Progenitor cell of endocrine pancreas (in vitro differentiated cells): ENCODE measurements at regions not wholly inside any gene's neighbourhood (a gene's known extent, or its start where the extent isn't known, plus 50 kb on each side); places are given as distances from the start of the nearest gene placed in this dataset.
"Not testable (repeated sequence)": the region's sequence is repeated elsewhere in the genome, so short reads cannot be mapped to it uniquely, and the experiment has no call there.

Source experiments
- DNase-seq: peaks from one replicate; pipeline ENCODE4 v3.0.0; 2021; ENCODE audit warnings: low spot score; ENCODE audit not compliant: unreplicated experiment
- H3K27ac Mint-ChIP-seq: 2 replicates; pipeline ENCODE4 v1.8.0; 2021; ENCODE audit warnings: mild to moderate bottlenecking, moderate library complexity, mixed read lengths
- H3K27me3 Mint-ChIP-seq: 2 replicates; pipeline ENCODE4 v1.8.0; 2021; ENCODE audit warnings: mixed read lengths
- H3K36me3 Mint-ChIP-seq: 2 replicates; pipeline ENCODE4 v1.8.0; 2022; ENCODE audit warnings: mixed read lengths; ENCODE audit not compliant: insufficient read depth
- H3K4me1 Mint-ChIP-seq: 2 replicates; pipeline ENCODE4 v1.8.0; 2021; ENCODE audit warnings: low read depth, mixed read lengths
- H3K4me3 Mint-ChIP-seq: 2 replicates; pipeline ENCODE4 v1.8.0; 2021; ENCODE audit warnings: low read depth, mild to moderate bottlenecking, moderate library complexity, mixed read lengths
- H3K9me3 Mint-ChIP-seq: 2 replicates; pipeline ENCODE4 v1.8.0; 2021; ENCODE audit warnings: low read depth, mixed read lengths
- CTCF ChIP-seq: fragments of 200-600 bp; sonication (generic); IDR thresholded peaks from one replicate; pipeline ENCODE4 v1.5.0; 2021; ENCODE audit warnings: antibody characterized with exemption, mild to moderate bottlenecking; ENCODE audit not compliant: unreplicated experiment

- no peaks in the 10 kb centered on the region for H3K27me3 Mint-ChIP-seq
- peaks cover 7% of the 10 kb centered on the region for H3K9me3 Mint-ChIP-seq
- no peak overlapping the region for H3K4me3 Mint-ChIP-seq
- H3K4me1 Mint-ChIP-seq, result peaks cover 8% of the 10 kb centered on the region
- H3K27ac Mint-ChIP-seq, result no peak overlapping the region
- no peaks in the 10 kb centered on the region for H3K36me3 Mint-ChIP-seq
- no peak for DNase-seq
- no peak for TF ChIP-seq CTCF
These were observed 76.7 kb downstream of the FTHL17 start for GRCh38 chrX:30995060-30995700.

- not testable (repeated sequence) for H3K9me3 Mint-ChIP-seq, H3K4me1 Mint-ChIP-seq, H3K27me3 Mint-ChIP-seq
These were observed 77.8 kb downstream of the FTHL17 start for GRCh38 chrX:30994018-30994417.

GRCh38 chrX:30992381-30992904 is 79.4 kb downstream of the FTHL17 start:
- Mint-ChIP-seq H3K4me3 (no peak overlapping the region), H3K27me3 (no peaks in the 10 kb centered on the region), H3K27ac (peak overlapping the region; percentile 45), H3K36me3 (no peaks in the 10 kb centered on the region), H3K9me3 (peaks cover 7% of the 10 kb centered on the region), H3K4me1 (peaks cover 8% of the 10 kb centered on the region)
- TF ChIP-seq CTCF, result no peak
- DNase-seq, result no peak

More at GRCh38 chrX:30994018-30994417, 77.8 kb downstream of the FTHL17 start:
- H3K4me3 Mint-ChIP-seq, H3K36me3 Mint-ChIP-seq, DNase-seq, H3K27ac Mint-ChIP-seq: not testable (repeated sequence)

GRCh38 chrX:30990361-30990760 is 81.5 kb downstream of the FTHL17 start:
- H3K36me3 Mint-ChIP-seq, result no peaks in the 10 kb centered on the region
- TF ChIP-seq CTCF, result no peak
- DNase-seq, result no peak
- H3K27me3 Mint-ChIP-seq, result no peaks in the 10 kb centered on the region
- no peak overlapping the region for H3K4me3 Mint-ChIP-seq
- no peak overlapping the region for H3K27ac Mint-ChIP-seq
- peaks cover 10% of the 10 kb centered on the region for H3K4me1 Mint-ChIP-seq
- peaks cover 16% of the 10 kb centered on the region for H3K9me3 Mint-ChIP-seq

GRCh38 chrX:30982467-30982866 is 89.4 kb downstream of the FTHL17 start:
- peaks cover 32% of the 10 kb centered on the region for H3K9me3 Mint-ChIP-seq
- no peak for DNase-seq
- H3K4me3 Mint-ChIP-seq, result no peak overlapping the region
- no peak overlapping the region for H3K27ac Mint-ChIP-seq
- no peaks in the 10 kb centered on the region for H3K36me3 Mint-ChIP-seq
- H3K27me3 Mint-ChIP-seq, result no peaks in the 10 kb centered on the region
- TF ChIP-seq CTCF, result no peak
- peaks cover 1% of the 10 kb centered on the region for H3K4me1 Mint-ChIP-seq

GRCh38 chrX:30981968-30982367 is 89.9 kb downstream of the FTHL17 start:
- Mint-ChIP-seq H3K27ac (no peak overlapping the region), H3K4me3 (no peak overlapping the region), H3K27me3 (no peaks in the 10 kb centered on the region)

More at GRCh38 chrX:30981968-30982367, 89.9 kb downstream of the FTHL17 start:
- Mint-ChIP-seq H3K4me1 (peaks cover 1% of the 10 kb centered on the region), H3K36me3 (no peaks in the 10 kb centered on the region), H3K9me3 (peaks cover 34% of the 10 kb centered on the region)
- DNase-seq, result no peak
- no peak for TF ChIP-seq CTCF
